Stomach (tissue), 4 donors: ENCODE measurements at regions not wholly inside any gene's neighbourhood (a gene's known extent, or its start where the extent isn't known, plus 50 kb on each side); places are given as distances from the start of the nearest gene placed in this dataset.

Experiments used
- EP300 ChIP-seq: sonication (generic); formaldehyde crosslinking; IDR thresholded peaks from one replicate; pipeline ENCODE4 v1.6.1; 2017; ENCODE audit warnings: antibody characterized with exemption
- POLR2A ChIP-seq, 4 donors: fragments of 450-650 bp; IDR thresholded peaks; one replicate each; pipeline ENCODE4 v1.6.1; 2016; ENCODE audit warnings: antibody characterized with exemption in 4 of 4, control low read depth in 2 of 4, mild to moderate bottlenecking in 1 of 4, moderate library complexity in 1 of 4
- TF ChIP-seq, protein P1 (sequence below), 7 experiments: fragments of 450-650 bp in 4 of 7; fragments of 200-600 bp in 3 of 7; sonication (generic) in 3 of 7; IDR thresholded peaks; one replicate each; pipeline ENCODE4 v1.5.1; 2016 to 2019; ENCODE audit warnings: antibody characterized with exemption in 7 of 7, control low read depth in 2 of 7, mild to moderate bottlenecking in 1 of 7

DNA sequence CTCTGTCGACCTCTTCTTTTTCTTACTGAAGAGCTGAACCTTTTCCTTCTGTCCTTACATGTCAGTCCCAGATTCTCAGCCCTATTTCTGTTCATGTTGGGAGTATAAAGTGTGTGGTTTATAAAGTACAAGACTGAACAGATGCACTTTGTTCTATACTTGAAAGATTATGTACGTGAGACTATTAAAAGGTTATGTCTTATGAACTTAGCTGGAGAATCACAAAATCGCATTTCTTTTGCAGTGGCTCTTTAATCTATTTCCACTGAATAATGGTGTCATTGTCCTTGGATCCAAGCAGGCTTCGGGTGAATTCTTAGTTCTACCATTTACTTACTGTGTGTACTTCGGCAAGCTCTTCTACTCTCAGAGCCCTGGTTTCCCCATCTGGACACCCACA, 558.4 kb downstream of the TMEM135 start:
- TF ChIP-seq, protein P1, sequence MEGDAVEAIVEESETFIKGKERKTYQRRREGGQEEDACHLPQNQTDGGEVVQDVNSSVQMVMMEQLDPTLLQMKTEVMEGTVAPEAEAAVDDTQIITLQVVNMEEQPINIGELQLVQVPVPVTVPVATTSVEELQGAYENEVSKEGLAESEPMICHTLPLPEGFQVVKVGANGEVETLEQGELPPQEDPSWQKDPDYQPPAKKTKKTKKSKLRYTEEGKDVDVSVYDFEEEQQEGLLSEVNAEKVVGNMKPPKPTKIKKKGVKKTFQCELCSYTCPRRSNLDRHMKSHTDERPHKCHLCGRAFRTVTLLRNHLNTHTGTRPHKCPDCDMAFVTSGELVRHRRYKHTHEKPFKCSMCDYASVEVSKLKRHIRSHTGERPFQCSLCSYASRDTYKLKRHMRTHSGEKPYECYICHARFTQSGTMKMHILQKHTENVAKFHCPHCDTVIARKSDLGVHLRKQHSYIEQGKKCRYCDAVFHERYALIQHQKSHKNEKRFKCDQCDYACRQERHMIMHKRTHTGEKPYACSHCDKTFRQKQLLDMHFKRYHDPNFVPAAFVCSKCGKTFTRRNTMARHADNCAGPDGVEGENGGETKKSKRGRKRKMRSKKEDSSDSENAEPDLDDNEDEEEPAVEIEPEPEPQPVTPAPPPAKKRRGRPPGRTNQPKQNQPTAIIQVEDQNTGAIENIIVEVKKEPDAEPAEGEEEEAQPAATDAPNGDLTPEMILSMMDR (IDR thresholded peaks at IDR 0.05) = no peak
- TF ChIP-seq POLR2A (IDR thresholded peaks at IDR 0.05) = no peak
- no peak for TF ChIP-seq EP300
